Osteoblast (primary cell): ENCODE measurements at regions not wholly inside any gene's neighbourhood (a gene's known extent, or its start where the extent isn't known, plus 50 kb on each side); places are given as distances from the start of the nearest gene placed in this dataset.

ENCODE experiments used
- DNase-seq: peaks from one replicate; pipeline ENCODE4 v3.0.0; 2011; ENCODE audit warnings: low spot score, mixed read lengths; ENCODE audit not compliant: insufficient read length; ENCODE audit errors: missing footprints
- H2AFZ ChIP-seq: 2 replicates; pipeline ENCODE4 v1.6.0; 2011; ENCODE audit warnings: mild to moderate bottlenecking, low read length
- H3K27ac ChIP-seq: 2 replicates; pipeline ENCODE4 v1.5.1; 2011; ENCODE audit warnings: mild to moderate bottlenecking, low read depth, low read length, moderate library complexity
- H3K27me3 ChIP-seq: 2 replicates; pipeline ENCODE4 v1.6.0; 2012; ENCODE audit warnings: mild to moderate bottlenecking, control low read depth, inconsistent platforms, low read length, moderate library complexity; ENCODE audit not compliant: insufficient read depth
- H3K36me3 ChIP-seq: 2 replicates; pipeline ENCODE4 v1.5.1; 2011; ENCODE audit warnings: mild to moderate bottlenecking, low read length, control low read depth, moderate library complexity; ENCODE audit not compliant: insufficient read depth
- H3K4me1 ChIP-seq: 2 replicates; pipeline ENCODE4 v1.5.1; 2011; ENCODE audit warnings: mild to moderate bottlenecking, low read length, control low read depth, moderate library complexity; ENCODE audit not compliant: insufficient read depth
- H3K4me2 ChIP-seq: 2 replicates; pipeline ENCODE4 v1.6.0; 2011; ENCODE audit warnings: mild to moderate bottlenecking, low read length; ENCODE audit not compliant: insufficient read depth
- H3K4me3 ChIP-seq: fragments of 200-600 bp; sonication (generic); 3 replicates; pipeline ENCODE4 v1.5.1; 2012; ENCODE audit warnings: mild to moderate bottlenecking, low read length, inconsistent platforms; ENCODE audit not compliant: insufficient read depth
- H3K79me2 ChIP-seq: 2 replicates; pipeline ENCODE4 v1.6.0; 2012; ENCODE audit warnings: mild to moderate bottlenecking, low read length, control low read depth, inconsistent platforms; ENCODE audit not compliant: insufficient read depth
- H3K9me3 ChIP-seq: 2 replicates; pipeline ENCODE4 v1.5.1; 2011; ENCODE audit warnings: low read depth, low read length, control low read depth
- H4K20me1 ChIP-seq: 2 replicates; pipeline ENCODE4 v1.6.0; 2012; ENCODE audit warnings: mild to moderate bottlenecking, low read length, control low read depth; ENCODE audit not compliant: insufficient read depth
- TF ChIP-seq, protein P1 (sequence below): IDR thresholded peaks from 2 replicates; pipeline ENCODE4 v1.5.1; 2011; ENCODE audit warnings: mild to moderate bottlenecking, low read depth, low read length, moderate library complexity; ENCODE audit errors: extremely low read depth

DNA sequence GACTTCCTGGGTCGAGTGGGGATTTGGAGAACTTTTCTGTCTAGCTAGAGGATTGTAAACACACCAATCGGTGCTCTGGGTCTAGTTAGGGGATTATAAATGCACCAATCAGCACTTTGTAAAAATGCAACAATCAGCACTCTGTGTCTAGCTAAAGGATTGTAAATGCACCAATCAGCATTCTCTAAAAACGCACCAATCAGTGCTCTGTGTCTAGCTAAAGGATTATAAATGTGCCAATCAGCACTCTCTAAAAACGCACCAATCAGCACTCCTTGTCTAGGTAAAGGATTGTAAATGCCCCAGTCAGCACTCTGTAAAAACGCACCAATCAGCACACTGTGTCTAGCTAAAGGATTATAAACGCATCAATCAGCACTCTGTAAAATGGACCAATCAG is 209.0 kb upstream of the SLC35B3 start:
- Histone ChIP-seq H3K4me2 (no peak overlapping the region), H3K27ac (no peak overlapping the region), H3K36me3 (no peaks in the 10 kb centered on the region), H3K4me3 (no peak overlapping the region), H4K20me1 (no peaks in the 10 kb centered on the region), H3K79me2 (no peaks in the 10 kb centered on the region), H3K27me3 (no peaks in the 10 kb centered on the region), H2AFZ (no peak overlapping the region), H3K4me1 (no peaks in the 10 kb centered on the region), H3K9me3 (peaks cover 3% of the 10 kb centered on the region)
- TF ChIP-seq, protein P1, sequence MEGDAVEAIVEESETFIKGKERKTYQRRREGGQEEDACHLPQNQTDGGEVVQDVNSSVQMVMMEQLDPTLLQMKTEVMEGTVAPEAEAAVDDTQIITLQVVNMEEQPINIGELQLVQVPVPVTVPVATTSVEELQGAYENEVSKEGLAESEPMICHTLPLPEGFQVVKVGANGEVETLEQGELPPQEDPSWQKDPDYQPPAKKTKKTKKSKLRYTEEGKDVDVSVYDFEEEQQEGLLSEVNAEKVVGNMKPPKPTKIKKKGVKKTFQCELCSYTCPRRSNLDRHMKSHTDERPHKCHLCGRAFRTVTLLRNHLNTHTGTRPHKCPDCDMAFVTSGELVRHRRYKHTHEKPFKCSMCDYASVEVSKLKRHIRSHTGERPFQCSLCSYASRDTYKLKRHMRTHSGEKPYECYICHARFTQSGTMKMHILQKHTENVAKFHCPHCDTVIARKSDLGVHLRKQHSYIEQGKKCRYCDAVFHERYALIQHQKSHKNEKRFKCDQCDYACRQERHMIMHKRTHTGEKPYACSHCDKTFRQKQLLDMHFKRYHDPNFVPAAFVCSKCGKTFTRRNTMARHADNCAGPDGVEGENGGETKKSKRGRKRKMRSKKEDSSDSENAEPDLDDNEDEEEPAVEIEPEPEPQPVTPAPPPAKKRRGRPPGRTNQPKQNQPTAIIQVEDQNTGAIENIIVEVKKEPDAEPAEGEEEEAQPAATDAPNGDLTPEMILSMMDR = no peak
- DNase-seq = no peak

DNA sequence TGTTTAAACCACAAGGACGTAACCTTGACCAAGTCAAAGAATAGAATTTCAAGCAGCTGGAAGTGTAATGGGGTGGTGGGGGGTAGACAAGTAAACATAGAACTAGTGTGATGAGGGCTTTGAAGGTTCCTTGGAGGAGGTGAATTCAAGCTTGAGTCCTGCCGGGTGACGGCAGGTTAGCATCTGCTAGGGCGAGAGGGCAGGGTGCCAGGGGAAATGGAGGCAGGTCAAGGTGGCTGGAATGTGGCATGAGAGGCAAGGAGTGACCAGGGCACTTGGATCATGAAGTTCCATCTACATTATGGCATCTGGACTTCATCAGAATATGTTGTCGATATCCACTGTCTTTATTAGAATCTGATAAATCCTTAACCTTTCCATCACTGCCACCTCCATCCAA is 207.5 kb upstream of the SLC35B3 start:
- Histone ChIP-seq H3K36me3 (no peaks in the 10 kb centered on the region), H2AFZ (no peak overlapping the region), H3K27me3 (no peaks in the 10 kb centered on the region), H4K20me1 (no peaks in the 10 kb centered on the region), H3K4me1 (no peaks in the 10 kb centered on the region), H3K27ac (no peak overlapping the region), H3K4me3 (no peak overlapping the region), H3K79me2 (no peaks in the 10 kb centered on the region), H3K4me2 (no peak overlapping the region), H3K9me3 (peaks cover 3% of the 10 kb centered on the region)
- no peak for DNase-seq
- TF ChIP-seq, protein P1 = no peak

DNA sequence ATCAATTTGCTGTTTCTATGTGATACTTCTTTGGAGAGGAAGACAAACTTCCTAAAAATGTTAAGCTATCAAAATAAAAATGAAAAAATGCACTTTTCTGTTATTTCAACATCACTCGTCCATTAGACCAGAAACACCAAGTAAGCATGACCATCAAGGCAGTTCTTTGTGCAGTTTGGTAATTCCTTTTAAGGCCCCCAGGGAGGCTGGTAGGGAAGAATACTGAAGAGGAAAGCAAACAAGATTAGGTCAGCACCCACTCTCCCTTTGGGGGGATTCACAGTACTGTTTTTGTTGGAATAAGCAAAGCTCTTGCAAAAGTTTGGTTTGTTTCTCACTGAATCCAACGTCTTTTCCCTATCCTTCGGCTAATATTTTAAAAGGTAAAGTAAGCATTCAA is 206.8 kb upstream of the SLC35B3 start:
- Histone ChIP-seq H4K20me1 (no peaks in the 10 kb centered on the region), H3K4me1 (no peaks in the 10 kb centered on the region), H3K79me2 (no peaks in the 10 kb centered on the region), H3K4me2 (no peak overlapping the region), H3K27ac (no peak overlapping the region), H2AFZ (no peak overlapping the region), H3K4me3 (no peak overlapping the region), H3K36me3 (no peaks in the 10 kb centered on the region), H3K9me3 (peaks cover 3% of the 10 kb centered on the region), H3K27me3 (no peaks in the 10 kb centered on the region)
- no peak for DNase-seq
- TF ChIP-seq, protein P1 = no peak

DNA sequence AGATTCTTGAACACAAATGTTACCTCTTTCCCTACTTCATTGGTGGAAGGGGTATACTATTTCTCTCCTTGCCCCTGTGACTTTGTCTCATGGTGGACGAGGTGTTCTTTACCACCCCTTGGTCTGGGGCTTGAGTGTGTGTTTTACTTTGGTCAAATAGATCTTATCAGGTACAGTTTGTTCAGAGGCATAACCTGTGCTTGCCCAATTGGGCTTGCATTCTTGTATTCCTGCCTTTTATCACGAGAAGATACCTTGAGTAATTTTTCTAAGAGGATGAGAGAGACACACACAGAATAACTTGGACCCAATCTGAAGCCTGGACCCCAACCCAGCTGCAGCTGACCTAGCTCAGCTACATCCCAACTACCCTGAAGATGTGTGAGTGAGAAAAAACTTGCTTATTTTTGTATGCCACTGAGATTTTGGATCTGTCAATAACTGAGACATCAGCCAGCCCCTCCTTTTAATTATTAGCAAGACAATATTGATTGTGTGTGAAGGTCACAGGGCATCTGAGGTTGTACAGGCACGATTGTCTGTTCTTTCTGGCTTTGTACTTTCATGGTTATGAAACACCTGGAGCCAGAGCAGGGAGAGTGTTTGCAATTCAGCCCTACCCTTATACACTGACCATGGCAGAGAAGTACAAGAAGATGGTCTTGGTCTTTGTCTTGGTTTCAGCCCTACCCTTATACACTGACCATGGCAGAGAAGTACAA is 204.7 kb upstream of the SLC35B3 start:
- H4K20me1 ChIP-seq = no peaks in the 10 kb centered on the region

More for the DNA sequence above, 204.7 kb upstream of the SLC35B3 start:
- Histone ChIP-seq H3K36me3 (no peaks in the 10 kb centered on the region), H3K79me2 (no peaks in the 10 kb centered on the region), H3K27me3 (no peaks in the 10 kb centered on the region), H3K4me1 (no peaks in the 10 kb centered on the region), H3K4me3 (no peak overlapping the region), H2AFZ (no peak overlapping the region), H3K4me2 (no peak overlapping the region), H3K27ac (no peak overlapping the region), H3K9me3 (peaks cover 3% of the 10 kb centered on the region)
- TF ChIP-seq, protein P1 = no peak
- DNase-seq = no peak
